ENCODE measurements at regions not wholly inside any gene's neighbourhood (a gene's known extent, or its start where the extent isn't known, plus 50 kb on each side); places are given as distances from the start of the nearest gene placed in this dataset.

GRCh38 chr3:17938313-17938712, 195.9 kb upstream of the TBC1D5 start:
- no peak for DNase-seq

- DNase-seq: no peak
These were observed 194.5 kb upstream of the TBC1D5 start for GRCh38 chr3:17936736-17937480.

GRCh38 chr3:17935222-17935621, 192.8 kb upstream of the TBC1D5 start:
- no peak for DNase-seq

- DNase-seq: no peak
These were observed 189.8 kb upstream of the TBC1D5 start for GRCh38 chr3:17932136-17932771.

GRCh38 chr3:17931131-17931530, 188.7 kb upstream of the TBC1D5 start:
- DNase-seq: no peak

GRCh38 chr3:17928502-17929145, 186.2 kb upstream of the TBC1D5 start:
- no peak for DNase-seq

GRCh38 chr3:17927036-17927435, 184.6 kb upstream of the TBC1D5 start:
- DNase-seq: no peak

GRCh38 chr3:17915341-17915740, 172.9 kb upstream of the TBC1D5 start:
- no peak for DNase-seq

- no peak for DNase-seq
These were observed 170.9 kb upstream of the TBC1D5 start for GRCh38 chr3:17913359-17913758.

GRCh38 chr3:17911986-17912760, 169.7 kb upstream of the TBC1D5 start:
- no peak for DNase-seq

GRCh38 chr3:17910922-17911321, 168.5 kb upstream of the TBC1D5 start:
- no peak for DNase-seq

- DNase-seq: no peak
These were observed 167.3 kb upstream of the TBC1D5 start for GRCh38 chr3:17909714-17910113.

GRCh38 chr3:17908399-17909191, 166.2 kb upstream of the TBC1D5 start:
- no peak for DNase-seq

GRCh38 chr3:17905996-17906395, 163.6 kb upstream of the TBC1D5 start:
- no peak for DNase-seq

GRCh38 chr3:17901893-17902292, 159.5 kb upstream of the TBC1D5 start:
- no peak for DNase-seq

- DNase-seq: no peak
These were observed 152.1 kb upstream of the TBC1D5 start for GRCh38 chr3:17894434-17895060.

GRCh38 chr3:17891139-17891856, 148.9 kb upstream of the TBC1D5 start:
- DNase-seq: no peak

- DNase-seq: no peak
These were observed 143.6 kb upstream of the TBC1D5 start for GRCh38 chr3:17885986-17886385.

GRCh38 chr3:17882981-17883380, 140.6 kb upstream of the TBC1D5 start:
- DNase-seq: no peak

- DNase-seq: no peak
These were observed 134.9 kb upstream of the TBC1D5 start for GRCh38 chr3:17877299-17877698.

- no peak for DNase-seq
These were observed 132.2 kb upstream of the TBC1D5 start for GRCh38 chr3:17874636-17875035.

Data from DMS 273 treated with DMSO at 0.1 percent for 48 hours (cell line).